ENCODE measurements at regions not wholly inside any gene's neighbourhood (a gene's known extent, or its start where the extent isn't known, plus 50 kb on each side); places are given as distances from the start of the nearest gene placed in this dataset.
"Not testable (repeated sequence)": the region's sequence is repeated elsewhere in the genome, so short reads cannot be mapped to it uniquely, and the experiment has no call there.

DNA sequence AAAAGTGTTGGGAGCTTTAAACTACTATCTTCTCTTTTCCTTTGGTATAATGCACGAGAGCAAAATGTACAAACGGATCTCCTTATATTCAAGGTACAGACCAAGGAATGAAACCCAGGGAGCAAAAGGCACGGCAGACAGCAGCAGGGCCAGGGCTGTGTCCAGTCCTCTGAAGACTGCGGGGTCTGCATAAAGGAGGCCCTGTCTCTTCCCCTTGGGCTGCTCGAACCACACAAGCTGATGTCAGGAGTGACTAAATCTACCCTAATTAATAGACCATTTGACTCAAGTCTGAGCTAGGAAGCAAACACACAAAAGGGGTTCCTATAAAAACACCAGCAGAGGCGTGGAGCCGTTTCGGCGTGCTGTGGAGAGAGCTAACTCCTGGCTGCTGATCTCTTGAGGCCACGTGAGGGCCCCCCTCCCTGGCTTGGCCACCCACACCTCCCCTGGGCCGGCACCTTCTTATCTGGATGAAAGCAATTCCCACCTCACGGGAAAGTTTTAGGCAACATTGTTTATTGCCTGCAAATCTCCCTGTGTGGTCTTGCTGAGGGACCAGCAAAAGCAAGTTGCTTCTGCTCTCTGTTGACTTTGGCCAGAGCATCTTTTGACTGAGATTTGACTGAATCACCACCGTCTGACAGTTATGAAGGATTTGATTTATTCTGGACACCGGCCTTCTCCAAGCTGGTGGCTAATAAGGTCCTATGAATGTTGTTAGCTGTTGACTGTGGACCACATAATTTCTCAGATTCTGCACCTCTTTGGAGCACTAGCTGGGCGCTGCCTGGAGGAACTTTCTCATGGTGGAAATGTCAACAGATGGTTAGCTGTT lies 183.5 kb downstream of the LMLN start:
- not testable (repeated sequence) for TF ChIP-seq SRSF9 (IDR thresholded peaks at IDR 0.05; ENCODE audit: borderline replicate concordance, low read depth, low read length); ZFX (CRISPR knock-in tag; IDR thresholded peaks at IDR 0.05); CHD2 (IDR thresholded peaks at IDR 0.05; ENCODE audit: low read depth, low read length); SETDB1 (IDR thresholded peaks at IDR 0.05; ENCODE audit: low read length); MED1 (CRISPR knock-in tag; IDR thresholded peaks at IDR 0.05; ENCODE audit: borderline replicate concordance); SP1 (CRISPR knock-in tag; IDR thresholded peaks at IDR 0.05)

All from K562 (cell line).